MM.1S (cell line): ENCODE measurements at regions not wholly inside any gene's neighbourhood (a gene's known extent, or its start where the extent isn't known, plus 50 kb on each side); places are given as distances from the start of the nearest gene placed in this dataset.

Experiments
- DNase-seq: peaks from one replicate; pipeline ENCODE4 v3.0.0-alpha.2; 2015
- H2AFZ ChIP-seq: fragments of 300-600 bp; sonication (generic); 2 replicates; pipeline ENCODE4 v1.6.0; 2016; ENCODE audit warnings: antibody characterized with exemption, low read length
- H3F3A ChIP-seq: fragments of 300-600 bp; sonication (generic); 2 replicates; pipeline ENCODE4 v1.6.1; 2016; ENCODE audit warnings: mild to moderate bottlenecking, antibody characterized with exemption, low read length, moderate library complexity, mixed read lengths; ENCODE audit not compliant: insufficient read depth
- H3K27ac ChIP-seq: fragments of 300-600 bp; sonication (generic); 2 replicates; pipeline ENCODE4 v1.5.1; 2016; ENCODE audit warnings: mild to moderate bottlenecking, low read length
- H3K27me3 ChIP-seq: fragments of 300-600 bp; sonication (generic); replicated peaks from 2 replicates; pipeline ENCODE4 v1.6.0; 2016; ENCODE audit warnings: low read length; ENCODE audit not compliant: insufficient read depth
- H3K36me3 ChIP-seq: fragments of 300-600 bp; sonication (generic); replicated peaks from 2 replicates; pipeline ENCODE4 v1.6.1; 2016; ENCODE audit warnings: mild to moderate bottlenecking, low read length, mixed read lengths; ENCODE audit not compliant: insufficient read depth
- H3K4me1 ChIP-seq: fragments of 300-600 bp; sonication (generic); 2 replicates; pipeline ENCODE4 v1.6.1; 2016; ENCODE audit warnings: low read length, mixed read lengths
- H3K4me2 ChIP-seq: fragments of 300-600 bp; sonication (generic); 2 replicates; pipeline ENCODE4 v1.6.0; 2016; ENCODE audit warnings: low read depth, low read length
- H3K4me3 ChIP-seq: fragments of 300-600 bp; sonication (generic); 2 replicates; pipeline ENCODE4 v1.5.1; 2016; ENCODE audit warnings: low read length, mixed read lengths
- H3K79me2 ChIP-seq: fragments of 300-600 bp; sonication (generic); 2 replicates; pipeline ENCODE4 v1.6.1; 2016; ENCODE audit warnings: mixed run types, low read length, mixed read lengths
- H3K9ac ChIP-seq: fragments of 300-600 bp; sonication (generic); 2 replicates; pipeline ENCODE4 v1.6.1; 2016; ENCODE audit warnings: low read length, mixed read lengths
- H3K9me2 ChIP-seq: fragments of 300-600 bp; sonication (generic); replicated peaks from 2 replicates; pipeline ENCODE4 v1.6.1; 2016; ENCODE audit warnings: mild to moderate bottlenecking, low read length, mixed read lengths; ENCODE audit not compliant: insufficient read depth
- H3K9me3 ChIP-seq: fragments of 300-600 bp; sonication (generic); replicated peaks from 2 replicates; pipeline ENCODE4 v1.6.1; 2016; ENCODE audit warnings: mild to moderate bottlenecking, low read length, mixed read lengths; ENCODE audit not compliant: insufficient read depth
- H4K20me1 ChIP-seq: fragments of 300-600 bp; sonication (generic); 2 replicates; pipeline ENCODE4 v1.6.1; 2016; ENCODE audit warnings: mild to moderate bottlenecking, low read length, moderate library complexity, mixed read lengths; ENCODE audit not compliant: insufficient read depth
- CTCF ChIP-seq: fragments of 300-600 bp; sonication (generic); IDR thresholded peaks from 2 replicates; pipeline ENCODE4 v1.5.1; 2016; ENCODE audit warnings: antibody characterized with exemption, low read length, mixed read lengths
- EZH2 ChIP-seq: fragments of 300-600 bp; sonication (generic); optimal IDR thresholded peaks from 2 replicates; pipeline ENCODE3; 2017; ENCODE audit warnings: low read depth, mild to moderate bottlenecking, antibody characterized with exemption, low read length, mixed read lengths
- EZH2phosphoT487 ChIP-seq: fragments of 300-600 bp; sonication (generic); IDR thresholded peaks from 2 replicates; pipeline ENCODE4 v1.6.1; 2018; ENCODE audit warnings: antibody characterized with exemption, low read length

- Histone ChIP-seq H3K27me3 (no peaks in the 10 kb centered on the region), H3K4me3 (no peak overlapping the region), H3K27ac (no peak overlapping the region), H3K9me3 (no peaks in the 10 kb centered on the region), H3K79me2 (no peaks in the 10 kb centered on the region), H3K4me2 (no peak overlapping the region), H3K9me2 (no peaks in the 10 kb centered on the region), H2AFZ (no peak overlapping the region), H3K9ac (no peak overlapping the region), H3F3A (no peaks in the 10 kb centered on the region), H3K36me3 (no peaks in the 10 kb centered on the region), H4K20me1 (no peaks in the 10 kb centered on the region), H3K4me1 (no peaks in the 10 kb centered on the region)
- DNase-seq, result no peak
- no peak for TF ChIP-seq EZH2phosphoT487
- no peak for TF ChIP-seq EZH2
- TF ChIP-seq CTCF, result no peak
Measured at GRCh38 chr13:21987793-21988192, 316.9 kb downstream of the FGF9 start.

GRCh38 chr13:21988624-21989023, 317.8 kb downstream of the FGF9 start:
- Histone ChIP-seq H3K36me3 (no peaks in the 10 kb centered on the region), H3K79me2 (no peaks in the 10 kb centered on the region), H3K4me3 (no peak overlapping the region), H2AFZ (no peak overlapping the region), H3K27me3 (no peaks in the 10 kb centered on the region), H4K20me1 (no peaks in the 10 kb centered on the region), H3K9ac (no peak overlapping the region), H3F3A (no peaks in the 10 kb centered on the region), H3K27ac (no peak overlapping the region), H3K4me1 (no peaks in the 10 kb centered on the region), H3K9me3 (no peaks in the 10 kb centered on the region), H3K9me2 (no peaks in the 10 kb centered on the region), H3K4me2 (no peak overlapping the region)
- no peak for DNase-seq
- TF ChIP-seq EZH2, result no peak
- no peak for TF ChIP-seq EZH2phosphoT487
- TF ChIP-seq CTCF, result no peak

GRCh38 chr13:21996049-21996448, 325.2 kb downstream of the FGF9 start:
- DNase-seq, result no peak
- Histone ChIP-seq H3F3A (no peaks in the 10 kb centered on the region), H3K27me3 (no peaks in the 10 kb centered on the region), H4K20me1 (no peaks in the 10 kb centered on the region), H2AFZ (no peak overlapping the region), H3K9me3 (no peaks in the 10 kb centered on the region), H3K27ac (no peak overlapping the region), H3K79me2 (no peaks in the 10 kb centered on the region), H3K4me2 (no peak overlapping the region), H3K9ac (no peak overlapping the region), H3K4me1 (no peaks in the 10 kb centered on the region), H3K4me3 (no peak overlapping the region), H3K36me3 (no peaks in the 10 kb centered on the region), H3K9me2 (no peaks in the 10 kb centered on the region)
- TF ChIP-seq EZH2phosphoT487, result no peak
- TF ChIP-seq CTCF, result no peak
- no peak for TF ChIP-seq EZH2

- H4K20me1 ChIP-seq, result no peaks in the 10 kb centered on the region
- no peak for DNase-seq
- H3K9me3 ChIP-seq, result no peaks in the 10 kb centered on the region
- H3K27me3 ChIP-seq, result no peaks in the 10 kb centered on the region
- no peak overlapping the region for H3K4me3 ChIP-seq
- TF ChIP-seq EZH2phosphoT487 (no peak), CTCF (no peak), EZH2 (no peak)
- H3K27ac ChIP-seq, result no peak overlapping the region
- no peaks in the 10 kb centered on the region for H3K36me3 ChIP-seq
- H3K4me2 ChIP-seq, result no peak overlapping the region
- H3K9ac ChIP-seq, result no peak overlapping the region
- H3F3A ChIP-seq, result no peaks in the 10 kb centered on the region
- H2AFZ ChIP-seq, result no peak overlapping the region
- H3K4me1 ChIP-seq, result no peaks in the 10 kb centered on the region
- H3K9me2 ChIP-seq, result no peaks in the 10 kb centered on the region
- no peaks in the 10 kb centered on the region for H3K79me2 ChIP-seq
Measured at GRCh38 chr13:21997726-21998125, 326.9 kb downstream of the FGF9 start.
